Mesendoderm (in vitro differentiated cells): ENCODE measurements at regions not wholly inside any gene's neighbourhood (a gene's known extent, or its start where the extent isn't known, plus 50 kb on each side); places are given as distances from the start of the nearest gene placed in this dataset.

Experiments
- DNase-seq: peaks from one replicate; pipeline ENCODE4 v3.0.0; 2013
- H2AK5ac ChIP-seq: 2 replicates; pipeline ENCODE4 v1.6.1; 2013; ENCODE audit warnings: low read length, inconsistent platforms
- H2BK120ac ChIP-seq: 2 replicates; pipeline ENCODE4 v1.6.1; 2013; ENCODE audit warnings: low read depth, mild to moderate bottlenecking, low read length, moderate library complexity, mixed read lengths
- H2BK15ac ChIP-seq: replicated peaks from 2 replicates; pipeline ENCODE4 v1.6.1; 2013; ENCODE audit warnings: low read depth, mild to moderate bottlenecking, moderate library complexity
- H2BK5ac ChIP-seq: 2 replicates; pipeline ENCODE4 v1.6.1; 2013; ENCODE audit warnings: low read length, inconsistent platforms
- H3K18ac ChIP-seq: 2 replicates; pipeline ENCODE4 v1.6.1; 2013; ENCODE audit warnings: mild to moderate bottlenecking, low read length, mixed read lengths
- H3K23ac ChIP-seq: one replicate; pipeline ENCODE4 v1.6.1; 2013; ENCODE audit warnings: low read length
- H3K27ac ChIP-seq: 2 replicates; pipeline ENCODE4 v1.5.1; 2013; ENCODE audit warnings: low read depth, mild to moderate bottlenecking, inconsistent platforms, low read length, moderate library complexity
- H3K27me3 ChIP-seq: 2 replicates; pipeline ENCODE4 v1.6.1; 2013; ENCODE audit warnings: low read length, control low read depth, mild to moderate bottlenecking, inconsistent platforms; ENCODE audit not compliant: insufficient read depth, poor library complexity
- H3K36me3 ChIP-seq: 2 replicates; pipeline ENCODE4 v1.6.1; 2013; ENCODE audit warnings: low read length, inconsistent platforms; ENCODE audit not compliant: control insufficient read depth, insufficient read depth
- H3K4ac ChIP-seq: one replicate; pipeline ENCODE4 v1.6.1; 2013; ENCODE audit warnings: low read depth, mild to moderate bottlenecking, low read length, moderate library complexity
- H3K4me1 ChIP-seq: 2 replicates; pipeline ENCODE4 v1.6.1; 2013; ENCODE audit warnings: low read depth, low read length, inconsistent platforms; ENCODE audit not compliant: control insufficient read depth
- H3K4me2 ChIP-seq: 2 replicates; pipeline ENCODE4 v1.6.1; 2013; ENCODE audit warnings: low read length
- H3K4me3 ChIP-seq: 2 replicates; pipeline ENCODE4 v1.5.1; 2013; ENCODE audit warnings: mild to moderate bottlenecking, low read length
- H3K56ac ChIP-seq: one replicate; pipeline ENCODE4 v1.6.1; 2013; ENCODE audit warnings: low read length
- H3K79me1 ChIP-seq: 2 replicates; pipeline ENCODE4 v1.6.1; 2013; ENCODE audit warnings: low read length, inconsistent platforms
- H3K79me2 ChIP-seq: 2 replicates; pipeline ENCODE4 v1.6.1; 2013; ENCODE audit warnings: mild to moderate bottlenecking, low read length; ENCODE audit not compliant: control insufficient read depth, insufficient read depth
- H3K9ac ChIP-seq: 2 replicates; pipeline ENCODE4 v1.6.1; 2013; ENCODE audit warnings: low read length, inconsistent platforms
- H4K5ac ChIP-seq: one replicate; pipeline ENCODE4 v1.6.1; 2013; ENCODE audit warnings: low read length
- H4K8ac ChIP-seq: one replicate; pipeline ENCODE4 v1.6.1; 2013; ENCODE audit warnings: low read depth, mild to moderate bottlenecking, control low read depth, low read length, moderate library complexity
- WGBS: extraction: QIAGEN DNeasy Blood & Tissue Kit; methylation state at CpG from one replicate; pipeline ENCODE4 v1.1.7; 2013; ENCODE audit warnings: low lambda C conversion rate, missing lambda C conversion rate; ENCODE audit not compliant: insufficient coverage; ENCODE audit errors: extremely low coverage; 5-methylcytosine and 5-hydroxymethylcytosine counted together

GRCh38 chr2:238518172-238518820 is 91.6 kb downstream of the ASB1 start:
- WGBS, result no CpG with 5 or more reads among the region's 20 CpGs
- DNase-seq, result no peak
- Histone ChIP-seq H2BK15ac (no peak overlapping the region), H3K4me3 (no peak overlapping the region), H4K5ac (no peak overlapping the region), H3K18ac (no peak overlapping the region), H3K23ac (no peak overlapping the region), H3K27ac (no peak overlapping the region), H4K8ac (no peak overlapping the region), H3K4me2 (no peak overlapping the region), H3K79me2 (no peaks in the 10 kb centered on the region), H3K4me1 (no peaks in the 10 kb centered on the region), H3K36me3 (no peaks in the 10 kb centered on the region), H2BK120ac (no peak overlapping the region), H3K79me1 (no peaks in the 10 kb centered on the region), H3K56ac (no peak overlapping the region), H3K27me3 (no peaks in the 10 kb centered on the region), H2BK5ac (no peak overlapping the region), H3K4ac (no peak overlapping the region), H2AK5ac (no peak overlapping the region), H3K9ac (no peak overlapping the region)

- Histone ChIP-seq H3K79me2 (no peaks in the 10 kb centered on the region), H2BK5ac (no peak overlapping the region), H3K56ac (no peak overlapping the region), H3K4me2 (no peak overlapping the region), H3K4me3 (no peak overlapping the region), H4K8ac (no peak overlapping the region), H3K4me1 (no peaks in the 10 kb centered on the region), H2BK120ac (no peak overlapping the region), H3K23ac (no peak overlapping the region), H3K36me3 (no peaks in the 10 kb centered on the region), H3K9ac (no peak overlapping the region), H3K4ac (no peak overlapping the region), H3K79me1 (no peaks in the 10 kb centered on the region), H2AK5ac (no peak overlapping the region), H2BK15ac (no peak overlapping the region), H3K27ac (no peak overlapping the region), H4K5ac (no peak overlapping the region), H3K18ac (no peak overlapping the region), H3K27me3 (no peaks in the 10 kb centered on the region)
- no peak for DNase-seq
- WGBS, result no CpG with 5 or more reads among the region's 7 CpGs
Measured at GRCh38 chr2:238518821-238519186, 92.1 kb downstream of the ASB1 start.

GRCh38 chr2:238520359-238520886 is 93.7 kb downstream of the ASB1 start:
- no peak overlapping the region for H2BK120ac ChIP-seq
- H3K27me3 ChIP-seq, result no peaks in the 10 kb centered on the region
- no peaks in the 10 kb centered on the region for H3K79me1 ChIP-seq
- no peak overlapping the region for H3K27ac ChIP-seq
- no peak overlapping the region for H2BK15ac ChIP-seq
- H3K4me3 ChIP-seq, result no peak overlapping the region
- H3K4me1 ChIP-seq, result no peaks in the 10 kb centered on the region
- DNase-seq, result no peak
- H3K18ac ChIP-seq, result no peak overlapping the region
- no peaks in the 10 kb centered on the region for H3K79me2 ChIP-seq
- no peaks in the 10 kb centered on the region for H3K36me3 ChIP-seq
- H2AK5ac ChIP-seq, result no peak overlapping the region
- H3K4ac ChIP-seq, result no peak overlapping the region
- H3K23ac ChIP-seq, result no peak overlapping the region
- no peak overlapping the region for H3K9ac ChIP-seq
- WGBS, result no CpG with 5 or more reads among the region's 1 CpG
- H4K5ac ChIP-seq, result no peak overlapping the region
- H4K8ac ChIP-seq, result no peak overlapping the region
- H3K56ac ChIP-seq, result no peak overlapping the region
- H2BK5ac ChIP-seq, result no peak overlapping the region
- H3K4me2 ChIP-seq, result no peak overlapping the region

GRCh38 chr2:238521002-238521401 is 94.3 kb downstream of the ASB1 start:
- WGBS, result no CpG with 5 or more reads among the region's 2 CpGs
- Histone ChIP-seq H3K27me3 (no peaks in the 10 kb centered on the region), H3K4me3 (no peak overlapping the region), H2BK15ac (no peak overlapping the region), H4K8ac (no peak overlapping the region), H3K4me2 (no peak overlapping the region), H3K4me1 (no peaks in the 10 kb centered on the region), H3K4ac (no peak overlapping the region), H3K36me3 (no peaks in the 10 kb centered on the region), H3K56ac (no peak overlapping the region), H2AK5ac (no peak overlapping the region), H2BK120ac (no peak overlapping the region), H3K79me1 (no peaks in the 10 kb centered on the region), H3K23ac (no peak overlapping the region), H3K18ac (no peak overlapping the region), H4K5ac (no peak overlapping the region), H3K27ac (no peak overlapping the region), H3K9ac (no peak overlapping the region), H3K79me2 (no peaks in the 10 kb centered on the region), H2BK5ac (no peak overlapping the region)
- DNase-seq, result no peak

GRCh38 chr2:238521870-238522269 is 95.1 kb downstream of the ASB1 start:
- Histone ChIP-seq H2BK120ac (no peak overlapping the region), H3K27me3 (no peaks in the 10 kb centered on the region), H3K4me1 (no peaks in the 10 kb centered on the region), H3K79me2 (no peaks in the 10 kb centered on the region), H3K4me2 (no peak overlapping the region), H3K4ac (no peak overlapping the region), H2BK15ac (no peak overlapping the region), H3K36me3 (no peaks in the 10 kb centered on the region), H2AK5ac (no peak overlapping the region), H3K79me1 (no peaks in the 10 kb centered on the region), H2BK5ac (no peak overlapping the region), H3K4me3 (no peak overlapping the region), H3K9ac (no peak overlapping the region), H3K18ac (no peak overlapping the region), H3K23ac (no peak overlapping the region), H3K56ac (no peak overlapping the region), H4K5ac (no peak overlapping the region), H3K27ac (no peak overlapping the region), H4K8ac (no peak overlapping the region)
- DNase-seq, result no peak
- WGBS, result no CpG with 5 or more reads among the region's 8 CpGs
